SK-MEL-5 (cell line): ENCODE measurements at regions not wholly inside any gene's neighbourhood (a gene's known extent, or its start where the extent isn't known, plus 50 kb on each side); places are given as distances from the start of the nearest gene placed in this dataset.
A peak's percentile ranks its signal among the peaks of the same experiment; 100 is the strongest.

Experiments used
- DNase-seq: peaks from one replicate; pipeline ENCODE4 v3.0.0-alpha.2; 2016; ENCODE audit warnings: low read depth, low spot score
- in situ Hi-C: cut with HindIII; loops from 2 replicates; pipeline ENCODE4 v1.10.0; 2016; ENCODE audit warnings: low sequenced_read_pairs, high pct_unique_total_duplicates, low pct_unique_long_range_greater_than_20kb

DNA sequence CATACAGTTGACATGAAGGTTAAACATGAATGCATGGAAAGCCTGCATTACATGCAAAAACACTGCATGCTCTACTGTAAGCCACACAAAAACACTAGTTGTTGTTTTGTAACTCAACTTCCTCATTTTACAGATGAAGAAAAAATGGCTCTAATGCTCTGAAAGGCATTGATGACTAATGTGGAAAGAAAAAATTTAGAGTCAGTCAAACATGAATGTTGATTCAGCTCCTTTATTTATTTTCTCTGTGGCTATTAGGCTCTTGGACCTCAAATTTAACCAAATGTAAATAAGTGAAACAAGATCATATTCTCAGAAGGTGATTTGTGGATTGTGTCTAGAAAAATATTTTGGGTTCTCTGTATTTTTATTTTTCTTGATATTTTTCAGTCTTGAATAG, 336.7 kb upstream of the ZNF717 start:
- DNase-seq, result no peak
- in situ Hi-C loops, result no loop called here

- in situ Hi-C loops, result no loop called here
- no peak for DNase-seq
Measured at GRCh38 chr3:76129441-76129840, 344.1 kb upstream of the ZNF717 start.

GRCh38 chr3:76131396-76132153, 346.2 kb upstream of the ZNF717 start:
- no peak for DNase-seq
- in situ Hi-C loops, result no loop called here

- no peak for DNase-seq
- in situ Hi-C loops, result no loop called here
Measured at GRCh38 chr3:76132154-76132470, 346.8 kb upstream of the ZNF717 start.

DNA sequence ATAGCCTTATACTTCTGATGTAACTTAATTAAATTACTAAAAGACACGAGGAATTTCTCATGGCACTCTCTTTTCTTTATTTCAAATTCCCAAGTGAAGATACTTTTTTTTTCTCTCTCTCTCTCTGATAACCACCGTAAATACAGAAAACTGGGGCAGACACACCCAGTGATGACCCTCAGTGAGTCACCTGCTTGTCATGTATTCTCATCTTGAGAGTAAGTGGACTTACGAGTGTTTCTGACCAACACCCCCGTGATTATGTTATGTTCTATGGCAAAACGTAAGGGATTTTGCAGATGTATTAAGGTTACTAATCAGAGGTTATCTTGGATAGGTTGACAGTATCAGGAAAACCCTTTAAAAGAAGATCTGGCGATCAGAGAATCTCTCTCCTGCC, 348.8 kb upstream of the ZNF717 start:
- no peak for DNase-seq
- in situ Hi-C loops, result no loop called here

DNA sequence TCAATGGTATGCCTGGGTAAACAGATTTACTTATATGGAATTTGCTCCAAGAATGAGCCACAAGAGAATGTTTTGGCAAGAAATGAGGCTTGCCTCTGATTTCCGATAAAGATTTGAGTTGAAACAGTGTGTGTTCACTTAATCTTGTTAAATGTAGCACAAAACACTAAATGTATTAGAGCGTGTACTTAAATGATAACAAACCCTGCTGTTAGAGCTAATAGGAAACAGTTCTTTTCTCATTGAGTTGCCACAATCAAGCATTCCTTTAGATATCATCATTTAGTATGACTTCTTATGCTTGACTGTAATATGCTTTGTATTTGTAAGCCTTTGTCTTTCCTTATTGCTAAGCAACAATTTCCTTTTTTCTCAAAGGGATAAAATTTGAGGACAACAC, 353.6 kb upstream of the ZNF717 start:
- no peak for DNase-seq
- in situ Hi-C loops, result no loop called here

DNA sequence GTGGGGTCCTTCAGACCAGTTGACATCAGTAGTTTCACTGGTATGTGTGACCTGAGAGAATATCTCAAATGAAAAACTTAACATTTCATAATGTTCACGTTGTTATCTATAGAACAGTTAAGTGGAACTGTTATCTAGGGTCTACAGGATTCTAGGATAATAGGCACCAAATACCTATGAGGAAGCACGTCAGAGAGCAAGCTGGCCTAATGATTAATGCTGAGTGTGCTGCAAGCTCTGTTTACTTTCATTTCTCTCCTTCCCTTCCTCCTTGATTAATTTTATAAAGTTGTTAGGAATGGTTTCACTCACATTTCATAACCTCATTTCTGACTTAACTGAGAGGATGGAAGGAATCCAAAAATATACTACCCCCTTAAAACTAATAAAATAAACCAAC, 362.5 kb upstream of the ZNF717 start:
- DNase-seq, result no peak
- in situ Hi-C loops, result no loop called here

- no peak for DNase-seq
- in situ Hi-C loops, result no loop called here
Measured at GRCh38 chr3:76152028-76152427, 366.7 kb upstream of the ZNF717 start.

- in situ Hi-C loops, result no loop called here
- DNase-seq, result no peak
Measured at GRCh38 chr3:76161856-76162255, 376.5 kb upstream of the ZNF717 start.

GRCh38 chr3:76171647-76172046, 386.3 kb upstream of the ZNF717 start:
- no peak for DNase-seq
- in situ Hi-C loops, result no loop called here

- in situ Hi-C loops, result no loop called here
- no peak for DNase-seq
Measured at GRCh38 chr3:76177610-76178009, 392.3 kb upstream of the ZNF717 start.

DNA sequence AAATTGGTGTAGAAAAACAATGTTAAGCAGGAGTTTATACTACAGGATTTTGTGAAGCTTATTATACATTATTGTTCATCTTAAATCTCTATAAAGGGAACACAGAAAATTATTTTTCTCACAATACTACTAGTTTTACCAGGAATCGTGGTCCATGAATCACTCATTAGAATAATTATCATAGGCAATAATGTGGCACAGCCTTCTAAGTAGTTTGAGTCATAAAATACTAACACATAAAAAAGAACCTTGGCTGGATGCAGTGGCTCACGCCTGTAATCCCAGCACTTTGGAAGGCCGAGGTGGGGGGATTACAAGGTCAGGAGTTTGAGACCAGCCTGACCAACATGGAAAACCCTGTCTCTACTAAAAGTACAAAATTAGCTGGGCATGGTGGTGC, 393.1 kb upstream of the ZNF717 start:
- in situ Hi-C loops, result no loop called here
- DNase-seq, result no peak

DNA sequence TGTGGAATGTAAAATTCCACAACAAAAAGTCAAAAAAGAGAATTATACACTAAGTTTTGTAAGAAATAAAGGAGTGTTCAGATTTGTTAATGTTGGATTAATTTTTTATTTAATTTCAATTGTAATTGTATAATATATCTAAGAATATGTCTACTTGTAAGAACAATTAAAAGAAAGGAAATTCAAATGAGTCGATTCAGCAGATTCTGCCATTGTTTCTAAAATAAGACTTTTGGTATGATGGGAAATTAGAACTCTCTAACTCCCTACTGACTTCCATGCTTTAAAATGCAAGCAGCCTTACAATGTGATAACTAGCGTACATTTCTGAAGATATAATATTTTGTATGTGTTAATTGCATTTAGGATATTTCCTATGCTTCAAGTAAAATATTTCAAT, 395.9 kb upstream of the ZNF717 start:
- DNase-seq, result no peak
- in situ Hi-C loops, result no loop called here

- DNase-seq, result no peak
- in situ Hi-C loops, result no loop called here
Measured at GRCh38 chr3:76198086-76198485, 412.7 kb upstream of the ZNF717 start.

DNA sequence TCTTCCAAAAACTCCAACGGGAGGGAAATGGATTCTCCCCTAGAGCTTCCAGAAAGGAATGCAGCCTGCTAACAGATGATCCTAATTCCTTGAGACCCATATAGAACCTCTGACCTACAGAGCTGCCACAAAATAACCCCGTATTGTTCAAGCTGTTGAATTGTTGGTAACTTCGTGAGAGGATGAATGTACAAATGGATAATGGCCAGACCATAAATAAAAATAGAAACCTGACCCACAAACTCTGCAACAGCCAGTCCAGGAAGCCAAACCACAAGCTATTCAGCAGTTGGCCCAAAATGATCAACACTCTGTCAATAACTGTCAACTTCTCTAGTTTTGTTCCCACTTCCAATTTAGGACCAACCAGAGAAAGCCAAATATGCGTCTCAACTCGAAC, 414.0 kb upstream of the ZNF717 start:
- in situ Hi-C loops, result no loop called here
- no peak for DNase-seq

- no peak for DNase-seq
- in situ Hi-C loops, result no loop called here
Measured at GRCh38 chr3:76203578-76203977, 418.2 kb upstream of the ZNF717 start.

- in situ Hi-C loops, result no loop called here
- no peak for DNase-seq
Measured at GRCh38 chr3:76206346-76206745, 421.0 kb upstream of the ZNF717 start.

- in situ Hi-C loops, result no loop called here
- no peak for DNase-seq
Measured at GRCh38 chr3:76212679-76213078, 427.3 kb upstream of the ZNF717 start.

DNA sequence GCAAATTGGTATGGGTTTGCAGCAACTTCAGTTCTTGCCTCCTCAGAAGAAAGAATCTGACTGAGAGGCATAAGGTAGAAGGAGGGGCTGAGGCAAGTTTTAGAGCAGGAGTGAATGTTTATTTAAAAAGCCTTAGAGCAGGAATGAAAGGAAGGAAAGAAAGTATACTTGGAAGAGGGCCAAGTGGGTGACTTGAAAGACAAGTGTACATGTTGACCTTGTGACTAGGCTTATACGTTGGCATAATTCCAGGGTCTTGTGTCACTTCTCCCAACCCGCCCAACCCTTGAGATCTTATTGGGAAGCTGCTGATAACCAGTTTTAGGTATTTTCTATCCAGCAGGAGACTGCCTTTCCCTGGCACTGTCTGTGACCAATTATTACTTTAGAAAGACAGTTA, 436.9 kb upstream of the ZNF717 start:
- in situ Hi-C loops, result no loop called here
- peak; percentile 26 for DNase-seq

- in situ Hi-C loops, result no loop called here
- DNase-seq, result no peak
Measured at GRCh38 chr3:76231258-76231657, 445.9 kb upstream of the ZNF717 start.
